AG04450 (cell line): ENCODE measurements at regions not wholly inside any gene's neighbourhood (a gene's known extent, or its start where the extent isn't known, plus 50 kb on each side); places are given as distances from the start of the nearest gene placed in this dataset.

ENCODE experiments used
- CTCF ChIA-PET: fragments of 300-600, 350-600 bp; formaldehyde crosslinking; extraction: SDS; loops from one replicate; lab custom pipeline; 2022; ENCODE audit warnings: antibody characterized with exemption, inconsistent platforms; lab: Charles Lee
- POLR2A ChIA-PET: fragments of 350-600 bp; formaldehyde crosslinking; extraction: SDS; loops from one replicate; lab custom pipeline; 2021; ENCODE audit warnings: antibody characterized with exemption, inconsistent platforms; lab: Yijun Ruan, JAX
- DNase-seq: peaks from one replicate; pipeline ENCODE4 v3.0.0-alpha.2; 2011; ENCODE audit warnings: low read depth, low spot score
- H3K27ac ChIP-seq: one replicate; pipeline ENCODE4 v1.5.1; 2012; ENCODE audit warnings: low read depth, low read length, control low read depth
- H3K27me3 ChIP-seq: one replicate; pipeline ENCODE4 v1.6.0; 2012; ENCODE audit warnings: low read length; ENCODE audit not compliant: control insufficient read depth, insufficient read depth
- H3K4me3 ChIP-seq: 2 replicates; pipeline ENCODE4 v1.5.1; 2011; ENCODE audit warnings: mild to moderate bottlenecking, low read depth, low read length, control low read depth
- H3K9me3 ChIP-seq: 2 replicates; pipeline ENCODE4 v1.5.1; 2012; ENCODE audit warnings: low read length; ENCODE audit not compliant: control insufficient read depth, insufficient read depth
- TF ChIP-seq, protein P1 (sequence below): IDR thresholded peaks from 2 replicates; pipeline ENCODE4 v1.5.1; 2011; ENCODE audit warnings: low read depth, low read length, control low read depth, inconsistent platforms

- DNase-seq: no peak
- TF ChIP-seq, protein P1, sequence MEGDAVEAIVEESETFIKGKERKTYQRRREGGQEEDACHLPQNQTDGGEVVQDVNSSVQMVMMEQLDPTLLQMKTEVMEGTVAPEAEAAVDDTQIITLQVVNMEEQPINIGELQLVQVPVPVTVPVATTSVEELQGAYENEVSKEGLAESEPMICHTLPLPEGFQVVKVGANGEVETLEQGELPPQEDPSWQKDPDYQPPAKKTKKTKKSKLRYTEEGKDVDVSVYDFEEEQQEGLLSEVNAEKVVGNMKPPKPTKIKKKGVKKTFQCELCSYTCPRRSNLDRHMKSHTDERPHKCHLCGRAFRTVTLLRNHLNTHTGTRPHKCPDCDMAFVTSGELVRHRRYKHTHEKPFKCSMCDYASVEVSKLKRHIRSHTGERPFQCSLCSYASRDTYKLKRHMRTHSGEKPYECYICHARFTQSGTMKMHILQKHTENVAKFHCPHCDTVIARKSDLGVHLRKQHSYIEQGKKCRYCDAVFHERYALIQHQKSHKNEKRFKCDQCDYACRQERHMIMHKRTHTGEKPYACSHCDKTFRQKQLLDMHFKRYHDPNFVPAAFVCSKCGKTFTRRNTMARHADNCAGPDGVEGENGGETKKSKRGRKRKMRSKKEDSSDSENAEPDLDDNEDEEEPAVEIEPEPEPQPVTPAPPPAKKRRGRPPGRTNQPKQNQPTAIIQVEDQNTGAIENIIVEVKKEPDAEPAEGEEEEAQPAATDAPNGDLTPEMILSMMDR: no peak
- H3K27ac ChIP-seq: no peak overlapping the region
- H3K9me3 ChIP-seq: no peaks in the 10 kb centered on the region
- ChIA-PET POLR2A (no interaction called here), CTCF (interaction anchor here (0.7 kb wide), 1 partner anchor 10 kb away, joined by 3 read pairs; no protein-coding TSS in a partner anchor)
- no peaks in the 10 kb centered on the region for H3K27me3 ChIP-seq
- no peak overlapping the region for H3K4me3 ChIP-seq
Observed at GRCh38 chr3:94573337-94573736, 510.5 kb downstream of the NSUN3 start.

- CTCF ChIA-PET: no interaction called here
- POLR2A ChIA-PET: no interaction called here
- Histone ChIP-seq H3K9me3 (no peaks in the 10 kb centered on the region), H3K4me3 (no peak overlapping the region), H3K27ac (no peak overlapping the region), H3K27me3 (no peaks in the 10 kb centered on the region)
- no peak for DNase-seq
- TF ChIP-seq, protein P1: no peak
Observed at GRCh38 chr3:94587291-94587690, 524.4 kb downstream of the NSUN3 start.

DNA sequence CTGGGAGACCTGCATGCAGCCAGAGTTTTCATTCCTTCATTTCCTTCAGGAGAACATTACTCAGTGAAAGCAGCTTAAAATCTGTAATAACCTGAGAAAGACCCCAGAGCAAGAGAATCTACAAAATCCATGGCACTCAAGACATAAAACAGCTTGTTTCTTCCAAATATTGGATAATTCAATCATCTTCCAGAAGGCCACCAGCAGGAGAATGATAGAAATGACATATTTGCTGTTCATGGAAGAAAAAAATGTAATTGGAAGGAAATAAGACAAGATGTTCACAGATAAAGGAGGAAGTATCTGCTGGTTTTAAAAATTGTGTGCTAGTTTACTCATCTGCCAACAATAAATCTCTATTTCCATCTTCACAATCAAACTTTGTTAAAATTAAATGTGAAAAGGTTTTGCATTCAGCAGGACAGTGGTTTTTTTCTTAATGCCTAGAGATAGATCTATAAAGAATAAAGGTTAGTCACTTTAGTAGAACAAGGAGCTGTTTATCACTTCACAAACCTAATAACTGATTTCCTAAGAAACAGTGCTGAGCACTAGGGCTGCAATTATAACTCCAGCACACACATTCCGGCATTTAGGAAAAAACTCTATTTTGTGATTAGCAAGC lies 530.8 kb downstream of the NSUN3 start:
- no peaks in the 10 kb centered on the region for H3K27me3 ChIP-seq
- TF ChIP-seq, protein P1: no peak
- DNase-seq: no peak
- ChIA-PET CTCF (no interaction called here), POLR2A (no interaction called here)
- H3K4me3 ChIP-seq: no peak overlapping the region
- H3K9me3 ChIP-seq: no peaks in the 10 kb centered on the region
- H3K27ac ChIP-seq: no peak overlapping the region

- H3K27me3 ChIP-seq: no peaks in the 10 kb centered on the region
- TF ChIP-seq, protein P1: no peak
- no peak for DNase-seq
- no peak overlapping the region for H3K4me3 ChIP-seq
- CTCF ChIA-PET: no interaction called here
- POLR2A ChIA-PET: no interaction called here
- no peak overlapping the region for H3K27ac ChIP-seq
- no peaks in the 10 kb centered on the region for H3K9me3 ChIP-seq
Observed at GRCh38 chr3:94596141-94596540, 533.3 kb downstream of the NSUN3 start.

- POLR2A ChIA-PET: no interaction called here
- H3K27me3 ChIP-seq: no peaks in the 10 kb centered on the region
- CTCF ChIA-PET: no interaction called here
- TF ChIP-seq, protein P1: no peak
- no peak overlapping the region for H3K27ac ChIP-seq
- H3K9me3 ChIP-seq: no peaks in the 10 kb centered on the region
- H3K4me3 ChIP-seq: no peak overlapping the region
- no peak for DNase-seq
Observed at GRCh38 chr3:94596887-94597566, 534.2 kb downstream of the NSUN3 start.
